Lower lobe of right lung (tissue), 2 donors: ENCODE measurements at regions not wholly inside any gene's neighbourhood (a gene's known extent, or its start where the extent isn't known, plus 50 kb on each side); places are given as distances from the start of the nearest gene placed in this dataset.

Experiments
- ATAC-seq, 2 donors: fragments of 200-7000 bp; cut with Tn5 transposase; one replicate each; pipeline ENCODE4 v1.9.1; 2020 to 2022; ENCODE audit warnings: mild to moderate bottlenecking in 2 of 2, moderate library complexity in 2 of 2
- DNase-seq: peaks from one replicate; pipeline ENCODE4 v3.0.0-alpha.2; 2020
- H3K27ac ChIP-seq: fragments of 200-600 bp; one replicate; pipeline ENCODE4 v1.8.0; 2022
- H3K27me3 ChIP-seq: fragments of 200-600 bp; one replicate; pipeline ENCODE4 v1.8.0; 2022; ENCODE audit warnings: low read depth
- H3K36me3 ChIP-seq: fragments of 200-600 bp; one replicate; pipeline ENCODE4 v1.8.0; 2022; ENCODE audit warnings: mild to moderate bottlenecking
- H3K4me1 ChIP-seq: fragments of 200-600 bp; one replicate; pipeline ENCODE4 v1.8.0; 2022
- H3K4me3 ChIP-seq: fragments of 200-600 bp; one replicate; pipeline ENCODE4 v1.8.0; 2022; ENCODE audit warnings: mild to moderate bottlenecking
- H3K9me3 ChIP-seq: fragments of 200-600 bp; one replicate; pipeline ENCODE4 v1.8.0; 2022
- CTCF ChIP-seq: fragments of 200-600 bp; IDR thresholded peaks from one replicate; pipeline ENCODE4 v1.8.0; 2022; ENCODE audit warnings: antibody characterized with exemption, mild to moderate bottlenecking
- intact Hi-C: fragments of 100-400 bp; cut with DNase I; formaldehyde crosslinking; loops from one replicate; pipeline ENCODE4 v1.11.0; 2022
- donor health status: DM: no; HTN: yes; CAD: no; lungs with severe emphysema.

- intact Hi-C loops = no loop called here
- H3K36me3 ChIP-seq = no peaks in the 10 kb centered on the region
- ATAC-seq = no peak
- TF ChIP-seq CTCF = no peak
- no peaks in the 10 kb centered on the region for H3K27me3 ChIP-seq
- peaks cover 10% of the 10 kb centered on the region for H3K9me3 ChIP-seq
- no peak overlapping the region for H3K4me3 ChIP-seq
- no peak for DNase-seq
- H3K27ac ChIP-seq = no peak overlapping the region
- no peaks in the 10 kb centered on the region for H3K4me1 ChIP-seq
Measured at GRCh38 chr15:25192651-25193050, 237.9 kb downstream of the SNRPN start.

- Histone ChIP-seq H3K4me1 (no peaks in the 10 kb centered on the region), H3K9me3 (peaks cover 6% of the 10 kb centered on the region), H3K27me3 (no peaks in the 10 kb centered on the region), H3K27ac (no peak overlapping the region), H3K36me3 (no peaks in the 10 kb centered on the region), H3K4me3 (no peak overlapping the region)
- no peak for TF ChIP-seq CTCF
- intact Hi-C loops = no loop called here
- ATAC-seq = no peak
- no peak for DNase-seq
Measured at GRCh38 chr15:25207369-25207768, 231.5 kb downstream of the UBE3A start.

- H3K9me3 ChIP-seq = peaks cover 6% of the 10 kb centered on the region
- ATAC-seq (no peak), DNase-seq (no peak)
- H3K27ac ChIP-seq = no peak overlapping the region
- intact Hi-C loops = no loop called here
- TF ChIP-seq CTCF = no peak
- no peaks in the 10 kb centered on the region for H3K4me1 ChIP-seq
- no peaks in the 10 kb centered on the region for H3K27me3 ChIP-seq
- no peak overlapping the region for H3K4me3 ChIP-seq
- no peaks in the 10 kb centered on the region for H3K36me3 ChIP-seq
Measured at GRCh38 chr15:25208735-25209134, 230.1 kb downstream of the UBE3A start.

- Histone ChIP-seq H3K27me3 (no peaks in the 10 kb centered on the region), H3K36me3 (no peaks in the 10 kb centered on the region), H3K4me3 (no peak overlapping the region), H3K9me3 (peaks cover 13% of the 10 kb centered on the region), H3K4me1 (no peaks in the 10 kb centered on the region), H3K27ac (no peak overlapping the region)
- intact Hi-C loops = no loop called here
- DNase-seq (no peak), ATAC-seq (no peak)
- TF ChIP-seq CTCF = no peak
Measured at GRCh38 chr15:25220834-25221233, 218.0 kb downstream of the UBE3A start.

GRCh38 chr15:25224396-25224795 is 214.4 kb downstream of the UBE3A start:
- H3K4me3 ChIP-seq = no peak overlapping the region
- no peaks in the 10 kb centered on the region for H3K27me3 ChIP-seq
- H3K36me3 ChIP-seq = no peaks in the 10 kb centered on the region
- intact Hi-C loops = no loop called here
- ATAC-seq (no peak), DNase-seq (no peak)
- H3K27ac ChIP-seq = no peak overlapping the region
- H3K9me3 ChIP-seq = peaks cover 9% of the 10 kb centered on the region
- no peak for TF ChIP-seq CTCF
- H3K4me1 ChIP-seq = no peaks in the 10 kb centered on the region

- TF ChIP-seq CTCF = no peak
- no peak for DNase-seq
- H3K27me3 ChIP-seq = no peaks in the 10 kb centered on the region
- no peaks in the 10 kb centered on the region for H3K4me1 ChIP-seq
- no peak overlapping the region for H3K27ac ChIP-seq
- no peaks in the 10 kb centered on the region for H3K36me3 ChIP-seq
- peaks cover 9% of the 10 kb centered on the region for H3K9me3 ChIP-seq
- intact Hi-C loops = no loop called here
- no peak overlapping the region for H3K4me3 ChIP-seq
- no peak for ATAC-seq
Measured at GRCh38 chr15:25226360-25226759, 212.5 kb downstream of the UBE3A start.
